GM19240 (cell line): ENCODE measurements at regions not wholly inside any gene's neighbourhood (a gene's known extent, or its start where the extent isn't known, plus 50 kb on each side); places are given as distances from the start of the nearest gene placed in this dataset.

Experiments used
- DNase-seq: peaks from one replicate; pipeline ENCODE4 v3.0.0; 2011; ENCODE audit warnings: low spot score; ENCODE audit not compliant: insufficient read length

GRCh38 chr12:92032965-92033364 lies 112.7 kb downstream of the BTG1 start:
- no peak for DNase-seq

GRCh38 chr12:92032101-92032500 lies 113.5 kb downstream of the BTG1 start:
- no peak for DNase-seq

GRCh38 chr12:92030618-92031017 lies 115.0 kb downstream of the BTG1 start:
- DNase-seq: no peak

GRCh38 chr12:92029902-92030586 lies 115.6 kb downstream of the BTG1 start:
- DNase-seq: no peak

GRCh38 chr12:92029136-92029535 lies 116.5 kb downstream of the BTG1 start:
- DNase-seq: no peak

- DNase-seq: no peak
These were observed 117.3 kb downstream of the BTG1 start for GRCh38 chr12:92028441-92028709.

- DNase-seq: no peak
These were observed 117.8 kb downstream of the BTG1 start for GRCh38 chr12:92027701-92028440.

GRCh38 chr12:92027243-92027642 lies 118.4 kb downstream of the BTG1 start:
- DNase-seq: no peak

- no peak for DNase-seq
These were observed 120.0 kb downstream of the BTG1 start for GRCh38 chr12:92025462-92026207.

GRCh38 chr12:92022093-92022492 lies 123.6 kb downstream of the BTG1 start:
- no peak for DNase-seq

GRCh38 chr12:92021666-92022035 lies 124.0 kb downstream of the BTG1 start:
- DNase-seq: no peak

- DNase-seq: no peak
These were observed 124.5 kb downstream of the BTG1 start for GRCh38 chr12:92020983-92021665.

GRCh38 chr12:92019491-92020277 lies 126.0 kb downstream of the BTG1 start:
- no peak for DNase-seq

GRCh38 chr12:92012691-92013090 lies 133.0 kb downstream of the BTG1 start:
- DNase-seq: no peak

- DNase-seq: no peak
These were observed 134.6 kb downstream of the BTG1 start for GRCh38 chr12:92010853-92011701.

GRCh38 chr12:92010368-92010767 lies 135.3 kb downstream of the BTG1 start:
- no peak for DNase-seq

GRCh38 chr12:92008345-92008744 lies 137.3 kb downstream of the BTG1 start:
- DNase-seq: no peak

- DNase-seq: no peak
These were observed 137.9 kb downstream of the BTG1 start for GRCh38 chr12:92007787-92008186.

- no peak for DNase-seq
These were observed 141.9 kb downstream of the BTG1 start for GRCh38 chr12:92003701-92004100.

GRCh38 chr12:92002673-92003382 lies 142.8 kb downstream of the BTG1 start:
- no peak for DNase-seq
